NCI-H82 treated with DMSO at 0.1 percent for 48 hours (cell line): ENCODE measurements at regions not wholly inside any gene's neighbourhood (a gene's known extent, or its start where the extent isn't known, plus 50 kb on each side); places are given as distances from the start of the nearest gene placed in this dataset.

Source experiments
- DNase-seq: peaks from one replicate; lab custom pipeline; 2025; ENCODE audit not compliant: unreplicated experiment; lab: John Stamatoyannopoulos, UW

- no peak for DNase-seq
These were observed 109.4 kb upstream of the SPACA1 start for GRCh38 chr6:87938287-87938686.

GRCh38 chr6:87936065-87936464 is 111.6 kb upstream of the SPACA1 start:
- no peak for DNase-seq

- no peak for DNase-seq
These were observed 112.4 kb upstream of the SPACA1 start for GRCh38 chr6:87935196-87935595.

- DNase-seq, result no peak
These were observed 115.3 kb upstream of the SPACA1 start for GRCh38 chr6:87932361-87932760.

- peak; percentile 75 for DNase-seq
These were observed 117.8 kb upstream of the SPACA1 start for GRCh38 chr6:87929843-87930288.

- no peak for DNase-seq
These were observed 121.0 kb upstream of the SPACA1 start for GRCh38 chr6:87926687-87927086.

- no peak for DNase-seq
These were observed 121.6 kb upstream of the SPACA1 start for GRCh38 chr6:87926072-87926471.

GRCh38 chr6:87925373-87926060 is 122.1 kb upstream of the SPACA1 start:
- no peak for DNase-seq

- no peak for DNase-seq
These were observed 124.1 kb upstream of the SPACA1 start for GRCh38 chr6:87923389-87924050.

- peak; percentile 12 for DNase-seq
These were observed 124.7 kb upstream of the SPACA1 start for GRCh38 chr6:87922947-87923330.

GRCh38 chr6:87922196-87922946 is 125.3 kb upstream of the SPACA1 start:
- DNase-seq, result no peak

GRCh38 chr6:87921034-87921433 is 126.6 kb upstream of the SPACA1 start:
- no peak for DNase-seq

GRCh38 chr6:87920245-87920644 is 127.4 kb upstream of the SPACA1 start:
- no peak for DNase-seq

- DNase-seq, result no peak
These were observed 128.2 kb upstream of the SPACA1 start for GRCh38 chr6:87919416-87919815.

- no peak for DNase-seq
These were observed 128.6 kb upstream of the SPACA1 start for GRCh38 chr6:87919001-87919400.

GRCh38 chr6:87918461-87918941 is 129.1 kb upstream of the SPACA1 start:
- DNase-seq, result no peak

GRCh38 chr6:87917886-87918285 is 129.8 kb upstream of the SPACA1 start:
- DNase-seq, result no peak

- DNase-seq, result no peak
These were observed 131.2 kb upstream of the SPACA1 start for GRCh38 chr6:87916446-87916845.

GRCh38 chr6:87914637-87915395 is 132.8 kb upstream of the SPACA1 start:
- DNase-seq, result no peak

GRCh38 chr6:87913974-87914373 is 133.7 kb upstream of the SPACA1 start:
- no peak for DNase-seq

- no peak for DNase-seq
These were observed 135.5 kb upstream of the SPACA1 start for GRCh38 chr6:87912102-87912501.
